ENCODE measurements at regions not wholly inside any gene's neighbourhood (a gene's known extent, or its start where the extent isn't known, plus 50 kb on each side); places are given as distances from the start of the nearest gene placed in this dataset.

GRCh38 chr1:195981448-195982139, 626.6 kb downstream of the KCNT2 start:
- no peak for TF ChIP-seq ISL1 (CRISPR knock-in tag; IDR thresholded peaks at IDR 0.05)
- TF ChIP-seq PPARA (CRISPR knock-in tag; IDR thresholded peaks at IDR 0.05; ENCODE audit: borderline replicate concordance), result no peak
- no peak for TF ChIP-seq OSR1 (CRISPR knock-in tag; IDR thresholded peaks at IDR 0.05)
- no peak for TF ChIP-seq ZC3H10 (CRISPR knock-in tag; IDR thresholded peaks at IDR 0.05)
- TF ChIP-seq ESRRG (CRISPR knock-in tag; IDR thresholded peaks at IDR 0.05), result no peak
- TF ChIP-seq ZNF70 (CRISPR knock-in tag; IDR thresholded peaks at IDR 0.05), result no peak
- TF ChIP-seq ZNF565 (CRISPR knock-in tag; conservative IDR thresholded peaks at IDR 0.05; ENCODE audit: low read depth), result no peak
- no peak for TF ChIP-seq TCF4 (CRISPR knock-in tag; IDR thresholded peaks at IDR 0.05; ENCODE audit: borderline replicate concordance)
- TF ChIP-seq SNAI2 (CRISPR knock-in tag; IDR thresholded peaks at IDR 0.05), result no peak
- no peak for TF ChIP-seq CREB5 (CRISPR knock-in tag; IDR thresholded peaks at IDR 0.05; ENCODE audit: low read depth)
- no peak for TF ChIP-seq PATZ1 (CRISPR knock-in tag; IDR thresholded peaks at IDR 0.05; ENCODE audit: borderline replicate concordance)
- no peak for TF ChIP-seq ZNF8 (CRISPR knock-in tag; IDR thresholded peaks at IDR 0.05)
- TF ChIP-seq TOX (CRISPR knock-in tag; IDR thresholded peaks at IDR 0.05; ENCODE audit: borderline replicate concordance), result no peak
- TF ChIP-seq CSDC2 (CRISPR knock-in tag; IDR thresholded peaks at IDR 0.05), result no peak
- TF ChIP-seq ARNTL (CRISPR knock-in tag; IDR thresholded peaks at IDR 0.05; ENCODE audit: borderline replicate concordance, low read depth), result no peak
- no peak for TF ChIP-seq ZFP30 (CRISPR knock-in tag; IDR thresholded peaks at IDR 0.05)
- no peak for TF ChIP-seq TSHZ2 (CRISPR knock-in tag; IDR thresholded peaks at IDR 0.05)
- no peak for TF ChIP-seq RARB (CRISPR knock-in tag; IDR thresholded peaks at IDR 0.05)
- no peak for ATAC-seq

GRCh38 chr1:195979646-195980045, 628.6 kb downstream of the KCNT2 start:
- no peak for ATAC-seq
- TF ChIP-seq RARB (CRISPR knock-in tag; IDR thresholded peaks at IDR 0.05), result no peak
- TF ChIP-seq ZNF8 (CRISPR knock-in tag; IDR thresholded peaks at IDR 0.05), result no peak
- TF ChIP-seq OSR1 (CRISPR knock-in tag; IDR thresholded peaks at IDR 0.05), result no peak
- TF ChIP-seq TSHZ2 (CRISPR knock-in tag; IDR thresholded peaks at IDR 0.05), result no peak
- TF ChIP-seq POU6F1 (CRISPR knock-in tag; IDR thresholded peaks at IDR 0.05; ENCODE audit: borderline replicate concordance, low read depth), result no peak
- no peak for TF ChIP-seq ESRRG (CRISPR knock-in tag; IDR thresholded peaks at IDR 0.05)
- no peak for TF ChIP-seq PATZ1 (CRISPR knock-in tag; IDR thresholded peaks at IDR 0.05; ENCODE audit: borderline replicate concordance)
- TF ChIP-seq ARNTL (CRISPR knock-in tag; IDR thresholded peaks at IDR 0.05; ENCODE audit: borderline replicate concordance, low read depth), result no peak
- no peak for TF ChIP-seq BACH2 (CRISPR knock-in tag; IDR thresholded peaks at IDR 0.05; ENCODE audit: borderline replicate concordance)
- TF ChIP-seq GLIS3 (CRISPR knock-in tag; IDR thresholded peaks at IDR 0.05), result no peak
- no peak for TF ChIP-seq SNAI2 (CRISPR knock-in tag; IDR thresholded peaks at IDR 0.05)
- no peak for TF ChIP-seq ZNF565 (CRISPR knock-in tag; conservative IDR thresholded peaks at IDR 0.05; ENCODE audit: low read depth)
- no peak for TF ChIP-seq ZNF70 (CRISPR knock-in tag; IDR thresholded peaks at IDR 0.05)
- TF ChIP-seq CREB5 (CRISPR knock-in tag; IDR thresholded peaks at IDR 0.05; ENCODE audit: low read depth), result no peak
